ENCODE measurements at regions not wholly inside any gene's neighbourhood (a gene's known extent, or its start where the extent isn't known, plus 50 kb on each side); places are given as distances from the start of the nearest gene placed in this dataset.

DNA sequence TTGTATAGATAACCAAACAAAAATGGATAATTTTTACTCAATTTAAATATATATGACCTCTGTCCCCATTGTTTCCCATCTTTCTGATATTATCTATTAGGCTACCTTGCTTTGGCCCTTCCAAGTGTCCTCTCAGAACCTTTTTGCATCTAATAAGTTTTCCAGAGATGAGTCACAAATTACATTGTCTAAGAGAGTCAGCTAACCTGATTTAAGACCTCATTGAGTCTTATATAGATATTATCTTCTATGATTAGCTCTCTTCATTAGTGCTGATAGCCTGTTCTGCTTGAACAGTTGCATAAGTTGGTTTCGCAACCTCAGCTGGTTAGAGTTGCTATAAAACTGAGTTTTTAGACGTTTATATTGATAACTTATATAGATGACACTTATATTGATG is 623.1 kb downstream of the LRRC70 start:
- TF ChIP-seq POLR2AphosphoS5 (IDR thresholded peaks at IDR 0.05) (no peak), EZH2 (IDR thresholded peaks at IDR 0.05; ENCODE audit: borderline replicate concordance, insufficient read depth, low read length, poor library complexity, severe bottlenecking) (no peak)
- TF ChIP-seq, protein P1, sequence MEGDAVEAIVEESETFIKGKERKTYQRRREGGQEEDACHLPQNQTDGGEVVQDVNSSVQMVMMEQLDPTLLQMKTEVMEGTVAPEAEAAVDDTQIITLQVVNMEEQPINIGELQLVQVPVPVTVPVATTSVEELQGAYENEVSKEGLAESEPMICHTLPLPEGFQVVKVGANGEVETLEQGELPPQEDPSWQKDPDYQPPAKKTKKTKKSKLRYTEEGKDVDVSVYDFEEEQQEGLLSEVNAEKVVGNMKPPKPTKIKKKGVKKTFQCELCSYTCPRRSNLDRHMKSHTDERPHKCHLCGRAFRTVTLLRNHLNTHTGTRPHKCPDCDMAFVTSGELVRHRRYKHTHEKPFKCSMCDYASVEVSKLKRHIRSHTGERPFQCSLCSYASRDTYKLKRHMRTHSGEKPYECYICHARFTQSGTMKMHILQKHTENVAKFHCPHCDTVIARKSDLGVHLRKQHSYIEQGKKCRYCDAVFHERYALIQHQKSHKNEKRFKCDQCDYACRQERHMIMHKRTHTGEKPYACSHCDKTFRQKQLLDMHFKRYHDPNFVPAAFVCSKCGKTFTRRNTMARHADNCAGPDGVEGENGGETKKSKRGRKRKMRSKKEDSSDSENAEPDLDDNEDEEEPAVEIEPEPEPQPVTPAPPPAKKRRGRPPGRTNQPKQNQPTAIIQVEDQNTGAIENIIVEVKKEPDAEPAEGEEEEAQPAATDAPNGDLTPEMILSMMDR (IDR thresholded peaks at IDR 0.05; ENCODE audit: poor library complexity, severe bottlenecking) = no peak
